SK-N-MC (cell line): ENCODE measurements at regions not wholly inside any gene's neighbourhood (a gene's known extent, or its start where the extent isn't known, plus 50 kb on each side); places are given as distances from the start of the nearest gene placed in this dataset.
A peak's percentile ranks its signal among the peaks of the same experiment; 100 is the strongest.

Experiments used
- DNase-seq: peaks from one replicate; pipeline ENCODE4 v3.0.0-alpha.2; 2011; ENCODE audit warnings: low read depth, low spot score
- H3K27ac ChIP-seq: fragments of 200-600 bp; sonication (generic); 2 replicates; pipeline ENCODE4 v1.5.1; 2016; ENCODE audit warnings: mixed run types
- H3K36me3 ChIP-seq: fragments of 200-600 bp; sonication (generic); 2 replicates; pipeline ENCODE4 v1.6.1; 2017; ENCODE audit warnings: antibody characterized with exemption, low read length, mixed read lengths; ENCODE audit not compliant: insufficient read depth
- H3K4me3 ChIP-seq: fragments of 200-600 bp; sonication (generic); 2 replicates; pipeline ENCODE4 v1.5.1; 2016
- H3K9ac ChIP-seq: fragments of 200-600 bp; sonication (generic); 2 replicates; pipeline ENCODE4 v1.8.0; 2017; ENCODE audit warnings: mixed run types, mixed read lengths; ENCODE audit not compliant: insufficient read length
- H3K9me3 ChIP-seq: fragments of 200-600 bp; sonication (generic); 2 replicates; pipeline ENCODE4 v1.6.1; 2017; ENCODE audit warnings: low read depth, mild to moderate bottlenecking, antibody characterized with exemption, low read length, moderate library complexity, mixed read lengths
- EZH2 ChIP-seq: fragments of 200-600 bp; sonication (generic); IDR thresholded peaks from one replicate; pipeline ENCODE4 v1.6.1; 2017; ENCODE audit warnings: antibody characterized with exemption
- FOXP2 ChIP-seq: optimal IDR thresholded peaks from 2 replicates; pipeline ENCODE3; 2011; ENCODE audit warnings: mild to moderate bottlenecking, moderate library complexity; ENCODE audit not compliant: insufficient read depth; ENCODE audit errors: extremely low read length, control extremely low read depth
- POLR2AphosphoS5 ChIP-seq: IDR thresholded peaks from 2 replicates; pipeline ENCODE4 v1.6.1; 2012; ENCODE audit warnings: mild to moderate bottlenecking, low read depth, low read length, borderline replicate concordance

DNA sequence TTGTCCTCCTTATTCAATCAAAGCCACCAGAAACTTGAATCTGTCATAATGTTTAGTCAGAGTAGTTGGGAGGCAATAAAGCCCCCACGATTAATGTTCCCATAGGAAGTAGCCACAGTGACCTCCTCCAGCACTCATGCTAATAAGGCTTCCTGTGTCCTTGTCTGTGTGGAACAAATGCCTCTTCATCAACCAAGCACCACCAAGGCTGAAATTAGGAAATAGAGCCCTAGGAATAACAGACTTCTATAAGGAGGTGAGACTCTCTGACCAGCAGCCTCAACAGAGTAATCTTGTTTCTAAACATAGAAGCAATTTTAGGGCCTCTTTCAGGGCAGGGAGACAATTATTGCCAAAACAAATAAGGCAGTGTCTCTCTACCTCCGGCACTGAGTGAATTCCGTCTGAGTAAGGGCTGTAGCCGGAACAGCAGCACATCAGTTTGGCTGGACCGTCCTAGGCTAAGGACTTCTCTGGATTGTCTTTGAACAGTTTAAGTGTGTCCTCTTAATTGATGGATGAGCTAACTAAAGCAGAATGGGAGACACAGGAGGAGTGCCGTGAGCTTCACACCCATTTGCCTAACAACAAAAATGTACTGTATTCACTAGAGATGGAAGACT is 329.2 kb upstream of the HAND2 start:
- TF ChIP-seq FOXP2: no peak
- TF ChIP-seq EZH2: no peak
- TF ChIP-seq POLR2AphosphoS5: no peak
- Histone ChIP-seq H3K9ac (no peak overlapping the region), H3K36me3 (no peaks in the 10 kb centered on the region), H3K27ac (no peak overlapping the region), H3K4me3 (no peak overlapping the region), H3K9me3 (no peaks in the 10 kb centered on the region)
- DNase-seq: no peak

DNA sequence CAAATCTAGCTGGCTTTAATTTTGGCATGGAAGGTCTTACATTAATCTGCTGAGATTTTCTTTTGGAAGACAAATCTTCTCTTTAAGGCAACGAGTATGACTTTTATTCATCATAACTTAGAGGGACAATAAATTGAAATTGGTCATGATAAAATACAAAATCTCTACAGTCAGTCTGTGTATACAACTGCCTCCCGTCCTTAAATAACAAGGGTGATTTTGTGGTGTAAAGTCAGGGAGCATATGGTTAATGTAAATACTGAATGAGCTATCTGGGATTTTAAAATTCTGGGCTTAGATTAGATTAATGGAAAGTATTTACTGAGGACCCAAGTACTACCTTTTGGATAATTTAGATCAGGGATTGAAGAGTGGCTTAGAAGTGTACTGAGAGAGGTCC is 328.4 kb upstream of the HAND2 start:
- Histone ChIP-seq H3K9me3 (no peaks in the 10 kb centered on the region), H3K27ac (no peak overlapping the region), H3K36me3 (no peaks in the 10 kb centered on the region), H3K4me3 (no peak overlapping the region), H3K9ac (no peak overlapping the region)
- TF ChIP-seq FOXP2 (no peak), POLR2AphosphoS5 (no peak), EZH2 (no peak)
- DNase-seq: no peak

- Histone ChIP-seq H3K27ac (no peak overlapping the region), H3K4me3 (no peak overlapping the region), H3K36me3 (no peaks in the 10 kb centered on the region), H3K9me3 (no peaks in the 10 kb centered on the region), H3K9ac (no peak overlapping the region)
- no peak for DNase-seq
- no peak for TF ChIP-seq POLR2AphosphoS5
- TF ChIP-seq EZH2: no peak
- TF ChIP-seq FOXP2: no peak
These were observed 327.8 kb upstream of the HAND2 start for GRCh38 chr4:173857828-173858227.

DNA sequence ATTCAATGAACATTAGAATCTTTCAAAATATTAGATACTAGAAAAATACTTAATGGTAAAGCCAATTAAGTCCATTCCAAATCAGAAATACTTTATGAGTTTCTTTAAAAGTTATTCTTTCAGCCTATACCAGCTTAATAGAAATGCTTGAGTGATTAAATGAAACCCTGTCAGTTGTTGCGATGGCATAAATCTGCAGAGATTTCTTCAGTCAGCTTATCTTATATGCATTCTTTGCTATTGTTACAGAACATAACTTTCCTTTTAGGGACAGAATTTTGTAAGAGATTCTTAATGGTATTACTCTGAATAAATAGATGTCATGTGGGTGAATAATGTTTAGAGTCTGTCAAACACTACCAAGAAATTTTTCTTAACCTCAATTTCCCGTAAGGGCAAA is 325.0 kb upstream of the HAND2 start:
- Histone ChIP-seq H3K9ac (no peak overlapping the region), H3K36me3 (no peaks in the 10 kb centered on the region), H3K4me3 (0 out of 2 replicates have a peak overlapping the region, but pooled peaks have one; percentile 10), H3K9me3 (no peaks in the 10 kb centered on the region), H3K27ac (peak overlapping the region; percentile 59)
- no peak for TF ChIP-seq POLR2AphosphoS5
- TF ChIP-seq FOXP2: no peak
- no peak for TF ChIP-seq EZH2
- DNase-seq: no peak

- no peak overlapping the region for H3K9ac ChIP-seq
These were observed 322.7 kb upstream of the HAND2 start for GRCh38 chr4:173852775-173853174.

DNA sequence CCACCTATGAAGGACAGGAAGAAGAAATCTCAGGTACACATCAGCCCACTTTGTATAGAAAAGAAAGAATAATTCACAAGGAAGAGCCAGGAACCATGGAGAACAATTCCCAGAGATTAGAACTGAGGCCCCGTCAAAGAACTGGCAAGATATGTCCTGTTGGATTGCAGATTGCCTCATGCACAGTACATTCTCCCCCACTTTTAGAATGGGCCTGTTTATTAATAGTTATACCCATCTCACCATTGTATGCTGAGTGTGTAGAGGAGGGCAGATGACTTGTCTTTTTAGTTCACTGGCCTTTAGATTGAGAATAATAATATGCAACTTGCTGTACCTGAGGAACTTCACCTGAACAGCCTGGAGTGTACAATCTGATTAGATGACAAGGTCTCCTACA is 315.6 kb upstream of the HAND2 start:
- DNase-seq: no peak
- Histone ChIP-seq H3K9me3 (no peaks in the 10 kb centered on the region), H3K27ac (no peak overlapping the region), H3K4me3 (no peak overlapping the region), H3K36me3 (no peaks in the 10 kb centered on the region), H3K9ac (no peak overlapping the region)
- TF ChIP-seq FOXP2: no peak
- TF ChIP-seq EZH2: no peak
- TF ChIP-seq POLR2AphosphoS5: no peak

More at GRCh38 chr4:173852775-173853174, 322.7 kb upstream of the HAND2 start:
- TF ChIP-seq EZH2 (no peak), POLR2AphosphoS5 (no peak), FOXP2 (no peak)
- DNase-seq: no peak
- H3K4me3 ChIP-seq: no peak overlapping the region
- H3K9me3 ChIP-seq: no peaks in the 10 kb centered on the region
- no peaks in the 10 kb centered on the region for H3K36me3 ChIP-seq
- H3K27ac ChIP-seq: no peak overlapping the region

GRCh38 chr4:173839865-173840264 is 309.8 kb upstream of the HAND2 start:
- H3K9me3 ChIP-seq: no peaks in the 10 kb centered on the region
- no peak overlapping the region for H3K4me3 ChIP-seq
- no peaks in the 10 kb centered on the region for H3K36me3 ChIP-seq
- no peak for DNase-seq
- no peak overlapping the region for H3K9ac ChIP-seq
- TF ChIP-seq EZH2 (no peak), FOXP2 (no peak), POLR2AphosphoS5 (no peak)
- H3K27ac ChIP-seq: no peak overlapping the region

DNA sequence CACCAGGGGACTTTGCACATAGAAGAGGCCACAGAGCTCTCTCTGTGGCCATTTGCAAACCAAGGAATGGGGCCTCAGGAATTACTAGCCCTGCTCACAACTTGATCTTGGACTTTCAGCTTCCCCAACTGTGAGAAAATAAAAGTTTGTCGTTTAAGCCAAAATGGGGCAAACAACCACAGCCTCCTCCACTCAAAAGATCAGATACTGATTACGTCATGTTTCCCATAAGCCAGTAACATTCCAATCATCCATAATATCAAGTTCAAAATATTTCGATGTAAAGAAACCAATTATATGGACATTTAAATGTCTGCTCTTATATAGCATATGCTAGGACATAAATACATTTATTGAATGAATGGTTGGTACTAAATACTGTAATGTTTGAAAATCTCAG is 307.5 kb upstream of the HAND2 start:
- no peaks in the 10 kb centered on the region for H3K9me3 ChIP-seq
- H3K4me3 ChIP-seq: no peak overlapping the region
- no peak overlapping the region for H3K27ac ChIP-seq
- no peaks in the 10 kb centered on the region for H3K36me3 ChIP-seq
- DNase-seq: no peak
- TF ChIP-seq EZH2 (no peak), POLR2AphosphoS5 (no peak), FOXP2 (no peak)
- H3K9ac ChIP-seq: no peak overlapping the region

GRCh38 chr4:173835903-173836302 is 305.9 kb upstream of the HAND2 start:
- no peak for TF ChIP-seq POLR2AphosphoS5
- TF ChIP-seq EZH2: no peak
- TF ChIP-seq FOXP2: no peak
- DNase-seq: no peak
- H3K4me3 ChIP-seq: no peak overlapping the region
- H3K27ac ChIP-seq: no peak overlapping the region
- no peaks in the 10 kb centered on the region for H3K9me3 ChIP-seq
- no peaks in the 10 kb centered on the region for H3K36me3 ChIP-seq
- H3K9ac ChIP-seq: no peak overlapping the region

DNA sequence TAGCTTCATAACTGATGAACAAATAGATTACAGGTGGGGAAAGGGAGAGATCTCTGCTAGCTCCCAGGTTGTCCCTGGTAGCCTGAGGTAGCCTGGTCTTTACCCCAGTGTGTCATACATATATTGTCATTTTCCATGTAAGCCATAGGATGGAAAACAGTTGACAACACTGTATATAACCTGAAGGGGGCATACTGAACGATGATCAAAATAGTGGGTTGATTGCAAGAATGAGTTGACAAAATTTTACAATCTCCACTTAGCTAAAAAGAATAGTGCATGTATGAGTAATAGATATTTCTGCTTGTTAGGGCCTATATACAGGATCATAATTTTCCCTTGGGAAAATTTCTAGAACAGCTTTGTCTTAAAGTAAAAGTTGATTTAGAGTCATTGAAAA is 304.1 kb upstream of the HAND2 start:
- no peak for DNase-seq
- Histone ChIP-seq H3K36me3 (no peaks in the 10 kb centered on the region), H3K4me3 (no peak overlapping the region), H3K9ac (no peak overlapping the region), H3K9me3 (no peaks in the 10 kb centered on the region), H3K27ac (no peak overlapping the region)
- no peak for TF ChIP-seq EZH2
- TF ChIP-seq FOXP2: no peak
- no peak for TF ChIP-seq POLR2AphosphoS5
